T47D (cell line): ENCODE measurements at regions not wholly inside any gene's neighbourhood (a gene's known extent, or its start where the extent isn't known, plus 50 kb on each side); places are given as distances from the start of the nearest gene placed in this dataset.

Source experiments
- DNase-seq, 2 experiments: peaks; one replicate each; pipeline versions ENCODE4 v3.0.0 to v3.0.0-alpha.2; 2011 to 2012; ENCODE audit warnings: low read depth in 1 of 2, low spot score in 1 of 2
- JUND ChIP-seq: IDR thresholded peaks from 2 replicates; pipeline ENCODE4 v1.6.1; 2012; ENCODE audit warnings: low read depth
- in situ Hi-C: cut with HindIII; loops from 2 replicates; pipeline ENCODE4 v1.10.0; 2016; ENCODE audit warnings: low sequenced_read_pairs, low pct_unique_long_range_greater_than_20kb

DNA sequence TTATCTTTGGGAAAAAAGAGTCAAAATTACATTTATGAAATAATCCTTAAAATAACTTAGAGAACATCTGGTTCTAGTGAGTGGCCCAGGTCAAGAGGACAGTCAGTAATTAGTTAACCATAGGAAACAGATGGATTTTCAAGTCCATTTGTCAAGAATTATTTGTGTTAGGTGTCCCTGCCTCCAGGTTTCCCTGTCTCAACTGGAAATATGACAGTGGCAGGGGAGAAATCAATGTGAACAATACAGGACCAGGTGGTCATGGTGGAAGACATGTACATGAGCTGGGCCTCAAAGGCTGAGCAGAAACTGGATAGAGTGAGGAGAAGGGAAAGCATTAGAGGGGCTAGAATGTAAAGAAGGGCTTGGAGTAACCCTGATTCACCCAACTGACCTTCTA, 372.6 kb downstream of the VPS13C start:
- TF ChIP-seq JUND = no peak
- DNase-seq = no peak
- in situ Hi-C loops = no loop called here

DNA sequence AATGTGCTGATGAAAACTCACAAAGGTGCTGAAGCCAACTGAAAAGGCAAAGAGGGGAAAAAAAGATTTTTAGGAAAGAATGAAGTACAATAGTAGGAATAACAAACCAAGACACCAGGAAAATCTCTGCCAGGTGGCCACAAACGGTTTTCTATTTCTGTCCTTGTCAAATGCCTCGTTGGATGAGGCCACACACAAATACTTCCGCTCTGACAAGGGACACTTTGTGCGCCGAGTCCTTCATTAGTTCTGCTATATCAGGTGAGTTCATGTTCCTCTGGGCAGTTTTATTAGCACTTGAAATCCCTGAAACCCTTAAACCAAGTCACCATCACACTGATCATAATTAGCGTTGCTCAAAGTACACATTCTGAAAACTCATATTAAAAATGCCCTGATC, 373.1 kb downstream of the VPS13C start:
- TF ChIP-seq JUND = no peak
- no peak for DNase-seq
- in situ Hi-C loops = no loop called here

DNA sequence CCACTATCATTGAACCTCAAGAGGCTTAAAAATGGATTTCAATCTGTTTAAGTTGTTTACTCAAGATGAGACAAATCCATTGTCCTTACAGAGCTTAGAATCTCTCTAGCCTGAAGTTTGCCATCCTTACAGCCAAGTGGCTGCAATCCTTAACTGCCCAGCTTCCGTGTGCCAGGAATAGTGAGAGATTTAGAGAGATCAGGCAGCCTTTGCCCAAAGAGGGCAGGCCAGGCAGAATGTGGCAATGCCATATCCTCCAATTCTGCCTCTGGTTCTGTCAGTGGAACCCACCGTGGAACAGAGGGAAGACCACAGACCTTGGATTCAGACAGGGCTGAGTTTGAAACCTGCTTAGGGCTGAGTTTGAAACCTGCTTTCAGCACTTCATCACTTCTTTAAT, 374.3 kb downstream of the VPS13C start:
- no peak for DNase-seq
- TF ChIP-seq JUND = no peak
- in situ Hi-C loops = no loop called here

DNA sequence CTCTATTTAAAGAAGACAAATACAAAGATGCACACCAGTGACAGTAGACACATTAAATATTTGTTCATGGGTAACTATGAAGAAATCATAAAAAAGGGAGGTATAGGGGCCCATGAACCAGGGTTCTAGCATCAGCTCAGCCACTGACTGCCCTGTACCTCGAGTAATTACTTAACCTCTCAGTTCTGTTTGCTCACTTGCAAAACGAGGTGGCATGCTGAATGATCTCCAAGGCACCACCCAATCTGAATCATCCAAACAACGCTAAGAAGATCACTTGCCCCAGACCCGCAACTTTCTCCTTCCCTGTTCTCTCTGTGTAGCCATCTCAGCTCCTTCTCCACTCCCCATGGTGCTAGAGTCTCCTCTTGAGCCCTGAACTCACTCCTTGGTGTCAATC, 374.7 kb downstream of the VPS13C start:
- TF ChIP-seq JUND = no peak
- DNase-seq = no peak
- in situ Hi-C loops = no loop called here

GRCh38 chr15:61684749-61685467, 375.3 kb downstream of the VPS13C start:
- in situ Hi-C loops = no loop called here
- no peak for TF ChIP-seq JUND
- no peak for DNase-seq

GRCh38 chr15:61682891-61683735, 377.1 kb downstream of the VPS13C start:
- TF ChIP-seq JUND = no peak
- DNase-seq = peak in 1 of 2 experiments; percentile 40
- in situ Hi-C loops = no loop called here

GRCh38 chr15:61681676-61682075, 378.6 kb downstream of the VPS13C start:
- peak in 1 of 2 experiments; percentile 79 for DNase-seq
- TF ChIP-seq JUND = no peak
- in situ Hi-C loops = no loop called here

GRCh38 chr15:61681038-61681418, 379.2 kb downstream of the VPS13C start:
- DNase-seq = no peak
- no peak for TF ChIP-seq JUND
- in situ Hi-C loops = no loop called here

- no peak for DNase-seq
- in situ Hi-C loops = no loop called here
- TF ChIP-seq JUND = no peak
Measured at GRCh38 chr15:61680260-61681037, 379.8 kb downstream of the VPS13C start.

DNA sequence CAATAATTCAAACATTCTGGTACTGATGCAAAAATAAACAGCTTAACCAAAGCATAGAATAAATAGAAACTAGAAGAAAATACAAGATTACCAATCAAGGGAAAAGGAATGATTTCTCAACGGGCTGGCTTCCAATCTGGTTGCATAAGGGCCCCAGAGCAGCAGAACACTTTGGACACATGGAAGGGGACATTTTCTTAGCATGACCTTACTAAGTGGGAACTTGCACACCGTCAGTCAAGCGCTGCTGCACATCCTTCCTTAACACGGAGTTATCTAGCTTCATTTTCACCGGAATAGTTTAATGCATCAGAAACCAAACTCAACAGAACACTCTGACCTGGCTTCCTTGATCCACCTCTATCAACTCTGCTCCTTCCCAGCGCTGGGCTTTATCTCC, 388.5 kb downstream of the VPS13C start:
- no peak for DNase-seq
- no peak for TF ChIP-seq JUND
- in situ Hi-C loops = no loop called here

DNA sequence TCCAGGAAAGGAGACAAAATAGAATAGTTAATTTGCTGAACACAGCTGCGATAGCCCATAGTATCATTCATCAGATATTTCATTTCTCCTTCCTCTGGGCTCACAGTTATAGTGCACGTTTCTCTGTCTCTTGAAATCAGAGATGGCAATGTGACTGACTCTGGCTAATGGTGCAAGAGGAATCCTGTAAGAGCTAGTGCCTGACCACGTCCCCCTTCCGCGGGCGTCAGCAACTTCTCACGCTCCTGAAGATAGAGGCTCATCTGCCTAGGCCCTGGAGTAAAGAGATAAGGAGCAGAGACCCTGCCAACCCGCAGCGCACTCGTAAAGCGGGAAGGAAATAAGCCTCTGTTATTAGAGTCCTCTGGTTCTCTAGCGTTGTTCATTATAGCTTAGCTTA, 391.8 kb downstream of the VPS13C start:
- no peak for TF ChIP-seq JUND
- no peak for DNase-seq
- in situ Hi-C loops = no loop called here

GRCh38 chr15:61661791-61662190, 398.5 kb downstream of the VPS13C start:
- DNase-seq = no peak
- TF ChIP-seq JUND = no peak
- in situ Hi-C loops = no loop called here

GRCh38 chr15:61660579-61660978, 399.7 kb downstream of the VPS13C start:
- TF ChIP-seq JUND = no peak
- in situ Hi-C loops = no loop called here
- DNase-seq = no peak
